Ectodermal cell (in vitro differentiated cells): ENCODE measurements at regions not wholly inside any gene's neighbourhood (a gene's known extent, or its start where the extent isn't known, plus 50 kb on each side); places are given as distances from the start of the nearest gene placed in this dataset.
"Not testable (repeated sequence)": the region's sequence is repeated elsewhere in the genome, so short reads cannot be mapped to it uniquely, and the experiment has no call there.

Experiments
- H3K27ac ChIP-seq: 2 replicates; pipeline ENCODE4 v1.7.0; 2013; ENCODE audit warnings: mild to moderate bottlenecking, low read depth, low read length; ENCODE audit not compliant: insufficient read depth, poor library complexity, severe bottlenecking
- H3K27me3 ChIP-seq: 2 replicates; pipeline ENCODE4 v1.7.0; 2013; ENCODE audit warnings: mild to moderate bottlenecking, low read length; ENCODE audit not compliant: insufficient read depth, control insufficient read depth, poor library complexity, severe bottlenecking
- H3K36me3 ChIP-seq: one replicate; pipeline ENCODE4 v1.7.0; 2013; ENCODE audit warnings: low read length; ENCODE audit not compliant: control insufficient read depth, insufficient read depth
- H3K4me1 ChIP-seq: one replicate; pipeline ENCODE4 v1.7.0; 2013; ENCODE audit warnings: low read length; ENCODE audit not compliant: control insufficient read depth, insufficient read depth
- H3K4me3 ChIP-seq: 2 replicates; pipeline ENCODE4 v1.7.0; 2013; ENCODE audit warnings: low read depth, low read length, control low read depth; ENCODE audit not compliant: insufficient read depth
- H3K9me3 ChIP-seq: 2 replicates; pipeline ENCODE4 v1.7.0; 2013; ENCODE audit warnings: mild to moderate bottlenecking, low read length, moderate library complexity; ENCODE audit not compliant: control insufficient read depth
- WGBS, 2 experiments: methylation state at CpG; one replicate each; pipeline ENCODE4 v1.1.7; 2013; ENCODE audit warnings: missing lambda C conversion rate in 2 of 2; 5-methylcytosine and 5-hydroxymethylcytosine counted together

DNA sequence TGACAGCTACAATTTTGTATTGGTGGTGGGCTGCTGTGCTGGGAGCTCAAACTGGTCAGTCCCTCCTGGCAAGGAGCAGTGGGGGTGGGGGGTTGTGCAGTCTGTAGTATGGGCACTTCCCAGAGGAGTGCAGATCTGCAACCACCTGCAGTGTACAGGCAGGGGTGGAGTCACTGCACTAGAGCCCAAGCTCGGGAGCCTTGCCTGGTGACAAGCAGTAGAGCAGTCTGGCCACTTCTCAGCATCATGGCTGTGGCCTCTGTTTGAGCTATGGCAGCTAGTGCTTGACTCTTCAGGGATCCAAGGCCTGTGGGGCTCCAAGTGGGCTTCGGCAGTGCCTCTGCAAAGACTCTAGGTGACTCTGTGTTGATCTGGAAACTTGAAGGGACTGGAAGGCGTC is 585.1 kb upstream of the GRM3 start:
- Histone ChIP-seq H3K9me3 (no peaks in the 10 kb centered on the region), H3K4me1 (no peaks in the 10 kb centered on the region), H3K27ac (no peak overlapping the region), H3K4me3 (no peak overlapping the region), H3K36me3 (no peaks in the 10 kb centered on the region), H3K27me3 (no peaks in the 10 kb centered on the region)
- WGBS, 2 experiments: 94 to 95% methylated on average over 3 of the region's 3 CpGs

GRCh38 chr7:86050918-86051317 is 592.8 kb upstream of the GRM3 start:
- no peak overlapping the region for H3K27ac ChIP-seq
- no peaks in the 10 kb centered on the region for H3K27me3 ChIP-seq
- no peak overlapping the region for H3K4me3 ChIP-seq
- WGBS, 2 experiments: 78 to 100% methylated on average over 1 of the region's 1 CpG
- H3K36me3 ChIP-seq: no peaks in the 10 kb centered on the region
- no peaks in the 10 kb centered on the region for H3K4me1 ChIP-seq
- H3K9me3 ChIP-seq: no peaks in the 10 kb centered on the region

- Histone ChIP-seq H3K4me1 (no peaks in the 10 kb centered on the region), H3K27ac (no peak overlapping the region), H3K9me3 (no peaks in the 10 kb centered on the region), H3K36me3 (no peaks in the 10 kb centered on the region), H3K27me3 (no peaks in the 10 kb centered on the region), H3K4me3 (no peak overlapping the region)
- WGBS, 2 experiments: 100% methylated on average over 1 of the region's 2 CpGs; no CpG with 5 or more reads in 1 of the 2 experiments
Observed at GRCh38 chr7:86049910-86050309, 593.8 kb upstream of the GRM3 start.

DNA sequence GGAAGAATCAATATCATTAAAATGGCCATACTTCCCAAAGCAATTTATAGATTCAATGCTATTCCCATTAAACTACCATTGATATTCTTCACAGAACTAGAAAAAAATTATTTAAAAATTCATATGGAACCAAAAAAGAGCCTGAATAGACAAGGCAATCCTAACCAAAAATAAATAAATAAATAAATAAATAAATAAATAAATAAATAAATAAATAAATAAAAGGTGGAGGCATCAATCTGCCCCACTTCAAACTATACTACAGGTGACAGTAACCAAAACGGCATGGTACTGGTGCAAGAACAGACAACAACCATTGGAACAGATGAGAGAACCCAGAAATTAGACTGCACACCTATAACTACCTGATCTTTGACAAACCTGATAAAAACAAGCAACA is 598.5 kb upstream of the GRM3 start:
- not testable (repeated sequence) for H3K27ac ChIP-seq, H3K4me3 ChIP-seq, H3K36me3 ChIP-seq, H3K4me1 ChIP-seq, H3K9me3 ChIP-seq, H3K27me3 ChIP-seq
- WGBS, 2 experiments: 89 to 90% methylated on average over 1 of the region's 1 CpG

DNA sequence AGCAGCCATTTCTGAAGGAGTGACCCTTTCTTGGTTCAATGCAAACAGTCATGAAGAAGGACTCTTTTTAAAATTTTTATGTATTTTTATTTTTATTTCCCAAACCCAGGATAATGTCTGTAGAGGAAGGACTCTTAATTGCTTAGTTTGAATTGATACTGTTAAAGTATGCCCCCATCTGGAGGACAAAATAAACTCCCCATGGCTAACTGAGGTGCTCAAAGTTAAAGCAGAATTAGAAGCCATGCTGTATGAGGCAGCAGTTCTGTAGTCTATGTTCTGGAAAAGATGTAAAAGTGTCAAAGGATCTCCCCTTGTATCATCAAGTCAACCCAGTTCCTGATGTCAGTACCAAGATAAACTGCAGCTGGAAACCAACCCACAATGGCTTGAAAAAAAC is 617.9 kb upstream of the GRM3 start:
- Histone ChIP-seq H3K36me3 (no peaks in the 10 kb centered on the region), H3K4me3 (no peak overlapping the region), H3K27ac (no peak overlapping the region), H3K27me3 (no peaks in the 10 kb centered on the region), H3K4me1 (no peaks in the 10 kb centered on the region), H3K9me3 (no peaks in the 10 kb centered on the region)

GRCh38 chr7:86013662-86014061 is 630.0 kb upstream of the GRM3 start:
- Histone ChIP-seq H3K4me3 (no peak overlapping the region), H3K27me3 (no peaks in the 10 kb centered on the region), H3K9me3 (no peaks in the 10 kb centered on the region), H3K36me3 (no peaks in the 10 kb centered on the region), H3K27ac (no peak overlapping the region), H3K4me1 (no peaks in the 10 kb centered on the region)

GRCh38 chr7:86012971-86013370 is 630.7 kb upstream of the GRM3 start:
- H3K4me3 ChIP-seq: no peak overlapping the region
- no peaks in the 10 kb centered on the region for H3K9me3 ChIP-seq
- no peaks in the 10 kb centered on the region for H3K4me1 ChIP-seq
- no peaks in the 10 kb centered on the region for H3K27me3 ChIP-seq
- no peaks in the 10 kb centered on the region for H3K36me3 ChIP-seq
- no peak overlapping the region for H3K27ac ChIP-seq

GRCh38 chr7:86008898-86009297 is 634.8 kb upstream of the GRM3 start:
- WGBS, 2 experiments: 59 to 79% methylated on average over 3 of the region's 3 CpGs
- Histone ChIP-seq H3K36me3 (no peaks in the 10 kb centered on the region), H3K27ac (no peak overlapping the region)

GRCh38 chr7:86006909-86007308 is 636.8 kb upstream of the GRM3 start:
- H3K27ac ChIP-seq: no peak overlapping the region
- H3K4me1 ChIP-seq: no peaks in the 10 kb centered on the region
- WGBS, 2 experiments: 89 to 94% methylated on average over 2 of the region's 2 CpGs
- H3K4me3 ChIP-seq: no peak overlapping the region
- H3K27me3 ChIP-seq: no peaks in the 10 kb centered on the region
- H3K36me3 ChIP-seq: no peaks in the 10 kb centered on the region
- no peaks in the 10 kb centered on the region for H3K9me3 ChIP-seq

More at GRCh38 chr7:86008898-86009297, 634.8 kb upstream of the GRM3 start:
- Histone ChIP-seq H3K4me3 (no peak overlapping the region), H3K4me1 (no peaks in the 10 kb centered on the region), H3K9me3 (no peaks in the 10 kb centered on the region), H3K27me3 (no peaks in the 10 kb centered on the region)

DNA sequence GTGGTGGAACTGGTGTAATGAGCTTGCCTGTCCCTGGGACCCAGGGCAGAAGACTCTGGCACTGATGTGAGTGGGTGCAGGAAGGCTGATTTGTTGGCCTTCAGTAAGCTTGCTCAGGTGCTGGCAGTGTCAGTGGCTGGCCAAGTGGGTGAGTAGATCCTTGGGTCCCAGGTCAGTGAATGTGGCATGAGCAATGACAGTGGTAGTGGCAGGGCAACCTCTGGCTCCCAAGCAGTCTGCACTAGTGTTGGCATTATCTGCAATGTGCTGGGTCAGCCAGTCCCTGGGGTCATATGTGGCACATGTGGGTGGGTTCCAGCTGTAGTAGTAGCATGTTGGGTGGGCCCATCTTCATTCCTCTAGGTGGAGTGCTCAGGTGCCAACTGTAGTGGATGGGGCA is 640.9 kb upstream of the GRM3 start:
- no peak overlapping the region for H3K4me3 ChIP-seq
- H3K27me3 ChIP-seq: no peaks in the 10 kb centered on the region
- H3K36me3 ChIP-seq: no peaks in the 10 kb centered on the region
- H3K4me1 ChIP-seq: no peaks in the 10 kb centered on the region
- H3K27ac ChIP-seq: no peak overlapping the region
- no peaks in the 10 kb centered on the region for H3K9me3 ChIP-seq

- no peak overlapping the region for H3K27ac ChIP-seq
- H3K9me3 ChIP-seq: no peaks in the 10 kb centered on the region
- no peak overlapping the region for H3K4me3 ChIP-seq
- H3K36me3 ChIP-seq: no peaks in the 10 kb centered on the region
- no peaks in the 10 kb centered on the region for H3K27me3 ChIP-seq
- H3K4me1 ChIP-seq: no peaks in the 10 kb centered on the region
Observed at GRCh38 chr7:85997515-85997914, 646.2 kb upstream of the GRM3 start.
